Fibroblast of pulmonary artery (primary cell): ENCODE measurements at regions not wholly inside any gene's neighbourhood (a gene's known extent, or its start where the extent isn't known, plus 50 kb on each side); places are given as distances from the start of the nearest gene placed in this dataset.
A peak's percentile ranks its signal among the peaks of the same experiment; 100 is the strongest.

Source experiments
- DNase-seq: peaks from one replicate; pipeline ENCODE4 v3.0.0-alpha.2; 2010; ENCODE audit warnings: low read depth
- H3K4me3 ChIP-seq: replicated peaks from 2 replicates; pipeline ENCODE4 v1.5.1; 2011; ENCODE audit warnings: low read depth, mild to moderate bottlenecking, control low read depth, low read length, moderate library complexity
- TF ChIP-seq, protein P1 (sequence below): IDR thresholded peaks from 2 replicates; pipeline ENCODE4 v1.5.1; 2011; ENCODE audit warnings: mild to moderate bottlenecking, control low read depth, low read length, inconsistent platforms; ENCODE audit errors: missing control alignments

- DNase-seq: no peak
- TF ChIP-seq, protein P1, sequence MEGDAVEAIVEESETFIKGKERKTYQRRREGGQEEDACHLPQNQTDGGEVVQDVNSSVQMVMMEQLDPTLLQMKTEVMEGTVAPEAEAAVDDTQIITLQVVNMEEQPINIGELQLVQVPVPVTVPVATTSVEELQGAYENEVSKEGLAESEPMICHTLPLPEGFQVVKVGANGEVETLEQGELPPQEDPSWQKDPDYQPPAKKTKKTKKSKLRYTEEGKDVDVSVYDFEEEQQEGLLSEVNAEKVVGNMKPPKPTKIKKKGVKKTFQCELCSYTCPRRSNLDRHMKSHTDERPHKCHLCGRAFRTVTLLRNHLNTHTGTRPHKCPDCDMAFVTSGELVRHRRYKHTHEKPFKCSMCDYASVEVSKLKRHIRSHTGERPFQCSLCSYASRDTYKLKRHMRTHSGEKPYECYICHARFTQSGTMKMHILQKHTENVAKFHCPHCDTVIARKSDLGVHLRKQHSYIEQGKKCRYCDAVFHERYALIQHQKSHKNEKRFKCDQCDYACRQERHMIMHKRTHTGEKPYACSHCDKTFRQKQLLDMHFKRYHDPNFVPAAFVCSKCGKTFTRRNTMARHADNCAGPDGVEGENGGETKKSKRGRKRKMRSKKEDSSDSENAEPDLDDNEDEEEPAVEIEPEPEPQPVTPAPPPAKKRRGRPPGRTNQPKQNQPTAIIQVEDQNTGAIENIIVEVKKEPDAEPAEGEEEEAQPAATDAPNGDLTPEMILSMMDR: no peak
- no peak overlapping the region for H3K4me3 ChIP-seq
Measured at GRCh38 chr20:6715401-6715941, 52.0 kb upstream of the BMP2 start.

DNA sequence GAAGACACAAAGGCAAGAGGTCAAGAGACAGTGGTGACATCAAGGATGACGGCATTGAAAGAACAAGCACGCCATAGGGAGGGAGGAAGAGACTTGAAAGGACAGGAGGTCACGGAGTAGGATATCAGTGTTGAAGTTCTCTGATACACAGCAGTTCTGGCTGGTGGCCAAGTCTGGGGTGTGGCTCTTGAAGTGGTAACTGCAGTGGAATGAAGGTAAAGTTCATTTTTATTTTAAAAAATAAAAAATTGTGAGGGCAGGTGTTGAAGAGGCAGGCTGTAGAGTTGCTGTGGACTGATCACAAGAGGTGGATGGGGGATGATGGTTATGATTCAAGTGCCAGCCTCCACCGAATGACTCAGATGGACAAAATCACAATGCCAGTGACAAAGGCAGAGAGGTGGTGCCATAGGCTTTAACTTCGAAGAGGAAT, 53.2 kb upstream of the BMP2 start:
- no peak overlapping the region for H3K4me3 ChIP-seq
- DNase-seq: no peak
- TF ChIP-seq, protein P1: no peak

DNA sequence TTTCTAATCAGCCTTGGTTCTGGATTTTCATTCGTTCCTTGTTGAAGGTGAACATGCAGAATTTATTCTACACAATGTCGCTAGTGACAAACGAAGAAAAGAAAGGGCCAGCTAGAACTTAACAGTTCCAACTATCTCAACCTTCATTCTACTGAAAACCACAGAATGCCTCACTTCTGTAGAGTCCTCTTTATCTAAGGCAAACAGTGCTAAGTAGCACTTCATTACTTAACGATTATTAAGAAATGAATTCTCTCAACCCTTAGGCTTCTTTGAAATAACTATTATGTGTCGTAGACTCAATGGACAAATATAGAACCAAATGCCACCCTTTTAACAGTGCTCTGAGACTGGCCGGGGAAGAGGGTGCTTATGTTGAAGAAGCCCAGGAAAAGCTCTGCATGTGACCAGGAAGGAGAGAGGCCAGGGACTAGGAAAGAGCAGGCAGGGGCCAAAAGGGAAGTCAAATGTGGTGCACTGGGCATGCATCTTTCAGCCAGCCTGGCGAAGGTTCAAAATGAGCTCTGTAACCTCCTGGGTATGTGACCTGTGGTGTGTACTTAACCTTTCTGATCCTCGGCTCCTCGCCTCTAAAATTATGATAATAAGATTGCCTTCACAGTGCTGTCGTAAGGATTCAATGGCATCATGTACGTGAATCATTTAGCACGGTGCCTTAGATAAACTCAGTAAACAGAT, 55.4 kb upstream of the BMP2 start:
- no peak for DNase-seq
- TF ChIP-seq, protein P1: no peak
- H3K4me3 ChIP-seq: no peak overlapping the region

GRCh38 chr20:6709910-6710595, 57.4 kb upstream of the BMP2 start:
- H3K4me3 ChIP-seq: no peak overlapping the region
- TF ChIP-seq, protein P1: no peak
- DNase-seq: peak; percentile 8

DNA sequence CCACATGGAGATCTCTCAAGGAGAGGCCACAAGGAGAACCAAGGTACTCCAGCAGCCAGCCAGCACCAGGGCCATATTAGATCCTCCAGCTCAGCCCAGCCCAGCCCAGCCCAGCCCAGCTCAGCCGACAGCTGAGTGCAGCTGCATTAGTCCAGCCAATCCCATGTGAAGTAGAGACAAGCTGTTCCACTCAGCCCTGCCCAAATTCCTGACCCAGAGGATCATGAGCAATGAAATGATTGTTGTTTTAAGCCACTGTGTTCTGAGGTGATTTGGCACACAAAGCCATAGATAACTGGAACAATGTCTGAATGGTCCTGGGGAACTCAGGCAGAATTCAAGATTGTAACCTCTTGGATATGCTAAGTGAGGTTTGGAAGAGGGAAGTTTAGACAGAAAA, 59.5 kb upstream of the BMP2 start:
- no peak overlapping the region for H3K4me3 ChIP-seq
- DNase-seq: peak; percentile 74
- TF ChIP-seq, protein P1: no peak

DNA sequence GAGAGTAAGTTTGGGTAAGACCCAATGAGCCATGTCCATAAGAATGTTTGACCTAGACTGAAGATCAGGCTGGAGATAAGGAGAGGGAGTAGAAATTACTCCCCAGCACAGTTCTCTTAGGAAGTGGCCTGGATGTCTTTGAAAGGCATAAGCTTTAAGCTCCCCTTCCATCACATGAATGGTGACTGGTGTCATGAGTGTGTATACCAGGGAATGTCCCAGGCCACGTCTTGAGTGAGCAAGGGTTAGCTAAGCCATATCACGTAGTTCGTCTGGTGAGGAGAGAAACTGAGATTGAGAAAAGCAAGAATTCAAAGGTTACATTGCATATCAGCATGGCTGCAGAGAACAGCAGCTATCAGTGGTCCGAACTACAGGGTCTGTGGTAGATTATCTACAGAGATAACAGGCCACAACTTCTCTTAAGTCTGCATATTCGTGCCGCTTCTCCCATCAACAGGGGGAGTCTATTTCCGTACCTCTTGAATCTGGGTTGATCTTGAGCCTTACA, 60.1 kb upstream of the BMP2 start:
- DNase-seq: no peak
- TF ChIP-seq, protein P1: no peak
- no peak overlapping the region for H3K4me3 ChIP-seq
